ENCODE measurements at regions not wholly inside any gene's neighbourhood (a gene's known extent, or its start where the extent isn't known, plus 50 kb on each side); places are given as distances from the start of the nearest gene placed in this dataset.

- intact Hi-C loops (cut with DNase I; ENCODE audit: low total_unique reads): no loop called here
- no peak for TF ChIP-seq POLR2AphosphoS5 (IDR thresholded peaks at IDR 0.05)
- TF ChIP-seq, protein P1, sequence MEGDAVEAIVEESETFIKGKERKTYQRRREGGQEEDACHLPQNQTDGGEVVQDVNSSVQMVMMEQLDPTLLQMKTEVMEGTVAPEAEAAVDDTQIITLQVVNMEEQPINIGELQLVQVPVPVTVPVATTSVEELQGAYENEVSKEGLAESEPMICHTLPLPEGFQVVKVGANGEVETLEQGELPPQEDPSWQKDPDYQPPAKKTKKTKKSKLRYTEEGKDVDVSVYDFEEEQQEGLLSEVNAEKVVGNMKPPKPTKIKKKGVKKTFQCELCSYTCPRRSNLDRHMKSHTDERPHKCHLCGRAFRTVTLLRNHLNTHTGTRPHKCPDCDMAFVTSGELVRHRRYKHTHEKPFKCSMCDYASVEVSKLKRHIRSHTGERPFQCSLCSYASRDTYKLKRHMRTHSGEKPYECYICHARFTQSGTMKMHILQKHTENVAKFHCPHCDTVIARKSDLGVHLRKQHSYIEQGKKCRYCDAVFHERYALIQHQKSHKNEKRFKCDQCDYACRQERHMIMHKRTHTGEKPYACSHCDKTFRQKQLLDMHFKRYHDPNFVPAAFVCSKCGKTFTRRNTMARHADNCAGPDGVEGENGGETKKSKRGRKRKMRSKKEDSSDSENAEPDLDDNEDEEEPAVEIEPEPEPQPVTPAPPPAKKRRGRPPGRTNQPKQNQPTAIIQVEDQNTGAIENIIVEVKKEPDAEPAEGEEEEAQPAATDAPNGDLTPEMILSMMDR (IDR thresholded peaks at IDR 0.05): no peak
- no peak for TF ChIP-seq POLR2A (IDR thresholded peaks at IDR 0.05)
- Histone ChIP-seq H3K27ac (no peak overlapping the region), H3K9me3 (no peaks in the 10 kb centered on the region), H3K27me3 (no peaks in the 10 kb centered on the region), H3K4me1 (no peaks in the 10 kb centered on the region), H3K4me3 (no peak overlapping the region), H3K36me3 (no peaks in the 10 kb centered on the region)
- DNase-seq (ENCODE audit: low spot score in 2 of 2): no peak
These were observed 458.0 kb upstream of the DEPDC1 start for GRCh38 chr1:68954841-68955240.

GRCh38 chr1:68955424-68955823 is 458.5 kb upstream of the DEPDC1 start:
- intact Hi-C loops (cut with DNase I; ENCODE audit: low total_unique reads): no loop called here
- TF ChIP-seq POLR2A (IDR thresholded peaks at IDR 0.05) (no peak), POLR2AphosphoS5 (IDR thresholded peaks at IDR 0.05) (no peak)
- TF ChIP-seq, protein P1 (IDR thresholded peaks at IDR 0.05): no peak
- Histone ChIP-seq H3K27me3 (no peaks in the 10 kb centered on the region), H3K4me3 (no peak overlapping the region), H3K9me3 (no peaks in the 10 kb centered on the region), H3K36me3 (no peaks in the 10 kb centered on the region), H3K4me1 (no peaks in the 10 kb centered on the region), H3K27ac (no peak overlapping the region)
- DNase-seq (ENCODE audit: low spot score in 2 of 2): no peak

GRCh38 chr1:68958958-68959357 is 462.1 kb upstream of the DEPDC1 start:
- intact Hi-C loops (cut with DNase I; ENCODE audit: low total_unique reads): no loop called here
- no peak overlapping the region for H3K4me3 ChIP-seq
- TF ChIP-seq POLR2AphosphoS5 (IDR thresholded peaks at IDR 0.05): no peak
- no peak for TF ChIP-seq POLR2A (IDR thresholded peaks at IDR 0.05)
- TF ChIP-seq, protein P1 (IDR thresholded peaks at IDR 0.05): no peak
- H3K27ac ChIP-seq: no peak overlapping the region
- no peak for DNase-seq (ENCODE audit: low spot score in 2 of 2)
- no peaks in the 10 kb centered on the region for H3K36me3 ChIP-seq
- H3K9me3 ChIP-seq: no peaks in the 10 kb centered on the region
- H3K4me1 ChIP-seq: no peaks in the 10 kb centered on the region
- H3K27me3 ChIP-seq: no peaks in the 10 kb centered on the region

DNA sequence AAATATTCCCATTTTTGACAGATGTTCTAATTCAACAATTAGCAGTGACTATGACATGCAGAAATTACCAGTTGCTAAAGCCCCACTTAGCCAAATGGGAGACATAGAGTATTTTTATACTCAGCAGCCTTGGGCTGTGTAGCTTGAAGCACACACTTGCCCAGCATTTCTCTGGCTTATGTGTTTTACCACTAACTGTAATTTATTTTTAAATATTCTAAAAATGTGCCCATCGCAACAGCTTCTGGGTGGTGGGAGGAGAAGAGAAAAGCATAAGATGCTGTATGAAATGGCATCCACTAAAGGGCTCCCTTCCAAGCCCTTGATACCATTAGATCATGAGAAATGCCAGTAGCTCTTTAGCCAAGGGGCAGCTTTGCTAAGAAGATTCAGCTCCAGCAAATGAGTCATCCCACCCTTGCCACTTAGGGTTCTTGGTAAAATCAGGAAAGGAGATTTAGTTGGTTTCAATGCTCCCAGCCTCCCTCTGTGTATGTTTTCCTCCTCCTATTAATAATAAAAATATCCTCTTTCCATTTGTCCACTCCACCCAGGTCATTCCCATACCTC is 462.7 kb upstream of the DEPDC1 start:
- Histone ChIP-seq H3K4me1 (no peaks in the 10 kb centered on the region), H3K27me3 (no peaks in the 10 kb centered on the region), H3K27ac (no peak overlapping the region), H3K9me3 (no peaks in the 10 kb centered on the region), H3K36me3 (no peaks in the 10 kb centered on the region), H3K4me3 (no peak overlapping the region)
- intact Hi-C loops (cut with DNase I; ENCODE audit: low total_unique reads): no loop called here
- TF ChIP-seq, protein P1 (IDR thresholded peaks at IDR 0.05): no peak
- TF ChIP-seq POLR2AphosphoS5 (IDR thresholded peaks at IDR 0.05) (no peak), POLR2A (IDR thresholded peaks at IDR 0.05) (no peak)
- DNase-seq (ENCODE audit: low spot score in 2 of 2): no peak

GRCh38 chr1:68961143-68961542 is 464.3 kb upstream of the DEPDC1 start:
- intact Hi-C loops (cut with DNase I; ENCODE audit: low total_unique reads): no loop called here
- TF ChIP-seq, protein P1 (IDR thresholded peaks at IDR 0.05): no peak
- no peak for TF ChIP-seq POLR2AphosphoS5 (IDR thresholded peaks at IDR 0.05)
- no peak for TF ChIP-seq POLR2A (IDR thresholded peaks at IDR 0.05)
- Histone ChIP-seq H3K27me3 (no peaks in the 10 kb centered on the region), H3K36me3 (no peaks in the 10 kb centered on the region), H3K9me3 (no peaks in the 10 kb centered on the region), H3K27ac (no peak overlapping the region), H3K4me1 (no peaks in the 10 kb centered on the region), H3K4me3 (no peak overlapping the region)
- no peak for DNase-seq (ENCODE audit: low spot score in 2 of 2)

Measured in breast epithelium (tissue), 4 donors.